HS-5 (cell line): ENCODE measurements at regions not wholly inside any gene's neighbourhood (a gene's known extent, or its start where the extent isn't known, plus 50 kb on each side); places are given as distances from the start of the nearest gene placed in this dataset.
A peak's percentile ranks its signal among the peaks of the same experiment; 100 is the strongest.

Experiments used
- DNase-seq: peaks from one replicate; pipeline ENCODE4 v3.0.0-alpha.2; 2012; ENCODE audit warnings: low read depth

DNA sequence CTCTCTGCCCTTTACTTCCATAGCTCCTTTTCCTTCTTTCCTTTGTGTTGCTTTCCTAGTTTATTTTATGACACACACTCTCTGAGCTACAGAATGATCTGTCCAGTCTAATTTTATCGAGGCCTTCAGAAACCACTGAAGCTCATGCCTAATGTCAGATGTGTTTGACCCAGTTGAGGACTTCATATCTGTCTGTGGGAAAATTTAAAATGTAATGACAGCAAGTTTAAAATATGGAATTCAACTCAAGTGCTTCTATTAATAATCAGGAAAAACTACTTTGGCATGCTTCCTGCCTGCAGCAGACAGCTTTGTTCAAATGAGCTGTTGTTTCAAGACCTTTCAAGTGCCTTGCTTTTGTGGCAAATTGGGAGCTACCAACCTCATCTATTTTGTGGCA lies 261.8 kb upstream of the MTNR1B start:
- no peak for DNase-seq

DNA sequence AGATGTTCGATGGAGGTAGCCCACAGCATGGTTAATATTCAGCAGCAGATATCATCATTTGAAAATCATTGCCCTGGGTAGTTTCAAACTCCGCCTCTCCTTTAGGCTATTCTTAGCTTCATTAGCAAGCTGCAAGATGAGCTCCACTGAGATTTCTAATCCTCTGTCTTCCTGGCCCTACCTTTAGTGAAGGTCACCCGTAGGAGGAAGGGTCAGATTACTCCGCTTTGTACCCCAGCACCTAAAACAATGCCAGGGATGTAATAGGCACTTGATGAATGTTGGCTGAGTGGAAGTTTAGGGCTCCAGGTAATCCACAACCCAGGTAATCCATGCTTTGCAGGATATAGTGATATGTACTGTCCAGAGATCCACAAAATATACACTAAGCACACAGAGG lies 260.1 kb upstream of the MTNR1B start:
- DNase-seq, result no peak

DNA sequence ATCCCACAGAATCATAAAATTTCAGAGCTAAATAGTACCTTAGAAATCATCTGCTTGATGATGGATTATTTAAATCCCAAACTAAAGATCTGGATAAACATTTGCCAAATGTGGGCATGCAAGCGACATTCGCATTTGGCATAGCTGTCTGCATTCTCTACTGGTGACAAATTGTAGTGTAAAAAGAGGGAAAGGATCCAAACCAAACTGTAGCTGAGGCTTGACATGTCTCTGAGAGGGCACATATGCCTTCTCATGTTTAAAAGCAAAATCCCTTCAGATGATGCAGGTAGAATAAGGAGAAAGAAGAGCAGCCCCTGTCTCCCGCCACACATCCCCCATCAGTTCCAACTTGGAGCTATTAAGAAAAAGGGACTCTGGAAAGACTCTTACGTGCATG lies 257.5 kb upstream of the MTNR1B start:
- DNase-seq, result no peak

DNA sequence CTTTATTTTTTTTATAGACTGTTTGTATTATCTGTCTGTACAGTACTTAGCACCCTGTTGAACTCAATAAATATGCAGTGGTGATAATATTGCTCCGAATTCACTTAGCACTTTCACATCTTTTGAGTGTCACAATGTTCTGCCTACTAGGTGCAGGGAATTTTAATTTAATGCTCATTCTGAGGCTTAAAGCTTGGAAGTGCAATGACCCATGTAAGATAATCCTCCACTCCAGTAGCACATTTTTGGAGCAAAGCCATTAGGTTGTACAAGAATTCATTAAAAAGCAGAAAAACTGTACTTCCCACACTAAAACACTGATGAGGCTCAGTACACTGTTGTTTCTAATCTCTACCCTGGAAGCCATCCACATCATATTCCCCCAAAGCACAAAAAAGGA lies 255.3 kb upstream of the MTNR1B start:
- no peak for DNase-seq

DNA sequence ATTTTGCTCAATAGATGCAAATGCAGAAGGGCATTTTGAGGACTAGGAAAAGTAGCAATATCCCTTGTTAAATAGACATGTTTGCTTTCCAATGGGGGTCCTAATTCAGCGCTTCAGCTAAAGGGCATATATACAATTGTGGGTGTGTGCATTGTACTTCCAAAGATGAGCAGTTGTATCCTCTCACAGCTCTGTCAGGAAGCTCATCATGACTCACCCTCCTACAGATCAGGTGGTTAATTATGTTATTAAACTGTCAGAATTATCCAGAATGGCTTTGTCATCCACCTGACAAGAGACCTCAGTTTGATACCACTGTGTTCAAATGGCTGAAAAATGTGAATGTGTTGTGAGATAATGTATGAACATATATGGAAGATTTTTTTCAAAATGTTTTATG lies 252.2 kb upstream of the MTNR1B start:
- DNase-seq, result no peak

DNA sequence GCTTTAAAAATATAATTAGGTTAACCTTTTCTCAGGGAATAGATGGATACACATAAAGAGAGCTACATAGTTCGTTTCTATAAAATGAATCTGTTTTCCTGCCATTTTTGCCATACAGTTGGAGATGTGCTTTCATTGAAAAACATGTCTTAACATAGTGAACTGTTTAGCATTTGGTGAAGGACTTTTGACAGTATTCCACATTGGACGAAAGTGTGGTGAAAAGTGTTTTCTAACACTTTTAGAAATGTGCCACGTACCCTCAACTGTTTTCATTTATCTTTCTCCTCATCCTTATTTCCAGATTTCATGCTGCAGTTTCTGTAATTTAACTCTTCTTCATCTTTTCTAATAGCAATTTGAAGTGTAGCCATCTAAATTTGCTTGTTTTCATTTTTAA lies 249.1 kb upstream of the MTNR1B start:
- DNase-seq, result no peak

DNA sequence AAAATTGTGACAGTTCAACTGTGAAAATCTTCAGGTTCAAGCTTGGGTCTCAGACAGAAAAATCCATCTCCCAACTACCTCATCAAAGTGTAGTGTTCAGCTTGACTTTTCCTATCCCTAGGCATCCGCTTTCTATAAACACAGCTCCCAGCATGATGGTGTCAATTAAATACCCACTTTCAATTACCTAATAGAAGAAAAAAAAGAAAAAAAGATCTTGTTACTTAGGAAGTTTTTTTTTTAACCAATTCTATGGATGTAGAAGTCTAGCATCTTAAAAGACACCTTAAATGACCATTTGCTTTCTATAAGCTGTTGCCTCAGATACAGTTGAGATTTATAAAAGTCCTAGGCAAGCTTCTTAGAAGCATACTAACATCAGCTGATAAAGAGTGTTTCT lies 244.1 kb upstream of the MTNR1B start:
- DNase-seq, result no peak

DNA sequence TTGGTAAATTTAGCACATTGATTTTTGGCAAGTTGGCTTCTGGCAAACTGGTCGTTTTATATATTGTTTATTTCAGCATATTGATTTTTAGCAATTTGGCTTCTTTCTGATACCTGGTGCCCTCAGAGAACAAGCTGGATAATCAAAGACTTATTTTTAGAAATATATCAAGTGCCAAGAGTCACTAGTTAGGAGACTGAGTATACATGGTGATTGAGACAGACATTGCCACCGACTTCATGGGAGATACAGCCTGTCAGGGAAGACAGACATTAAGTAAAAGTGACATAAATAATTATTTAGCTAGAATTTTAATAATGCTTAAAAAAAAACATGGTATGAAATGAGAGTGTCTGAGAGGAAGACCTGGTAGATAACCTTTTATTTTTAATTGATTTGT lies 242.3 kb upstream of the MTNR1B start:
- no peak for DNase-seq

DNA sequence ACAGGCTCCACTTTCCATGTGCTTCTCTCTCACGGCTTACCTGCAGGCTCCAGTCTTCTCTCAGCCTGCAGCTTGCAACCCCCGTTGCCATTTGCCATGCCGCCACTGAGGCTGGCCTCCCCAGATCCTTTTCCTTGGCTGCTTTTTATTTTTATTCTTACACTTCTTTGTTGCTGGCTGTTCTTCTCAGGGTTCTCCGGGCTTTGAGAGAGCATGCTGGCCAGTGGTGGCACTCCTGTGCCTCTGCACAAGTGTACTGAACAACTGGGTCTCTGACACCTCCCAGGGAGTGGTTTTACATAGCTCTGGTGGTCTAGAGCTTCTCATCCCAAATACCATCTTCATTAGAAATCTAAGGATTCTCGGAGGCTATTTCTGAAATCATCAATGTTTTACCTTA lies 241.7 kb upstream of the MTNR1B start:
- no peak for DNase-seq

DNA sequence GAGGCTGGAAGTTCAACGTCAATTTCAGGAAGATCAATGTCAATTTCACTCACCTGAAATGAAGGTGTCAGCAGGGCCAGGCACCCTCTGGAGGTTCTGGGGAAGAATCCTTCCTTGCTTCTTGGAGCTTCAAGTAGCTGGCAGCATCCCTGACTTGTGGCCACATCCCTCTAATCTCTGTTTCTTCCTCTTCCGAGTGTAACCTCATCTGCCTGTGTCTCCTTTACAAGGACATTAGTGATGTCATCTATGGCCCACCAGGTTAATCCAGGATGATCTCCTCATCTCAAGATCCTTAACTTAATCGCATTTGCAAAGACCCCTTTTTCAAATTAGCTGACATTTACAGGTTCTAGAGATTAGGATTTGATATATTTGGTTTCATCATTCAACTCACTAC lies 240.8 kb upstream of the MTNR1B start:
- no peak for DNase-seq

DNA sequence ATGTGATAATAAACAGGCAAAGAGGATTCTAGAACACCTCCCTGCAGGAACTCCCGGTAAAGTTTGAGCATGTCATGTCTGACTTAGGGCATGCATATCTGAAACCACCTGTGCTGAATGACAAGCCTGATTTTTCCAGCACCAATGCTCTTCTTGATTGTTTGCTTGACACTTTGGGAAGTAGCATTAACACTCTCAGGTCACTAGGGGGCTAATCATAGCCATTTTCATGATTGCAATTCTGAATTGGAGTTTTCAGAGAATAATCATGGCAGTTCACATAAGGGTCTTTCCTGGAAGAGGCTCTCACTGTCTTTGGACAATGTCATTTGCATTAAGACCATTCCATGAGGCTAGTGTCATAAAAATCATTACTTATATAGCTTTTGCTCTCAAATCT lies 234.4 kb upstream of the MTNR1B start:
- DNase-seq, result no peak

DNA sequence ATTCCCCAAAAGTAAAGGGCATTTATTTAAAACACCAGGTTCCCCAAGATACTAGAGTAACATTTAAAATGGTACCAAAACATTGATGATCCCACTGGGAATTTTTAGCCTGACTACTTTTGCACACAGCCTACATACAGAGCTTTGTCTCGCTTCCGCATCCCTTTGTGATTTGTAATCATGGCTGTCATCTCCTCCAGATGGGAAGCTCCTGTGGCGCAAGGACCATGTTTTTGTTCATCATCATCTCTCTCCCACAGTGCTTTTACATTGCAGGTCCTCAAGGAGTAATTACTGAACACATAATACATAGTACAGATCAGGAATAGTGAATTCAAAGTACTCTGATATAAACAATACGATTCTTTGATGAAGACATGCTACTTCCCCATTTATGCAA lies 231.2 kb upstream of the MTNR1B start:
- peak; percentile 13 for DNase-seq

DNA sequence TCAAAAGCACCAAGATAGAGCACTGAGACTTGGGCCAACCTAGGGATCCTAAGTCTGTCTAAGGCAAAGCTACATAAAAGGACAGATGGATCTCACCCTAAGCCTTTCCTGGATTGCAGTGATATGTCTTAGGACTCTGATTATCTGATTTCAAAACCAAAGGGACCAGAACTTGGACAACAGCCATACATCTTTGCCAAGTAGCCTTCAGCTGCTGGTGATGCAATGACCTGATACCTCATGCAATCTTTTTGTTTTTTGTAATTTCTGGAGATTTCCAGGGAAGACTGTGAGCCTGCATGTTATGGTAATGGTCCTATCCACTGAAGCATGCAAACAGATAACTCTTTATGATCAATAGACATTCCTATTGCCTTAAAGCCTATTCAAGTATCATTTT lies 230.4 kb upstream of the MTNR1B start:
- DNase-seq, result peak; percentile 28

DNA sequence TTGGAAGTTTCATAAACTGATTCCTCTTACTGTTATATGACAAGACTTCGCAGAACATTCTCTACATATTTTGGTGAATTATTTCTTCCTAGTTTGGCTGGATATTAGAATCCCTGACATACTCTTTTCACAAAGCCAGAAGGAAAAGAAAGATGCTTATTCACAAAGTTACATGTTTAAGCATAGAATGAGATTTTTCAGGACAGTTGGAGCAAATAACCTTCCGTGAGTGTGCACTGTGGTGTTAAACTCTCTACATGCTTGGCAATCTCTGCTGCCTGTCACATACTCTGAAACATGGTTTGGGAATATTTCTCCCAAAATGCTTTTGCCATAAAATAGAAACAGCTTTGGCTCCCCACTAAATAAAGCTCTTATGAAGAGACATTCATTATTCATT lies 230.0 kb upstream of the MTNR1B start:
- no peak for DNase-seq

DNA sequence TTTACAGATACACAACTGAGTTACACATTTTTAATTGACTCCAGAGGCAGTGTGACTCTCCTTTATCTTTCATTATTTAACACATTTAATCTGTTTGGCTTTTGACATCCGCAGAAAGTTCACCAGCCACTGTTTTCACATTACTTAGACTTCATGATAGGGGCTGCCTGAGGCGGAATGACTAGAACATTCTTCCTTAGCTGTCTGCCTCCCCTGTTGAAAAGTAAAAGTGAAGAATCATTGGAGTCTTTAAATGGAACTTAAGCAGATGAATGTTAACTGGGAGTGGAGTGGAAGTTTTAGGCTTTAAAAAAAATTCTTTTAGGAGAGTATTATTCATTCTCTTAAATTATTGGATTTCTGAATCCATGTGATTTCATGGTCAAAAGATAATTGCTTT lies 229.2 kb upstream of the MTNR1B start:
- DNase-seq, result no peak

DNA sequence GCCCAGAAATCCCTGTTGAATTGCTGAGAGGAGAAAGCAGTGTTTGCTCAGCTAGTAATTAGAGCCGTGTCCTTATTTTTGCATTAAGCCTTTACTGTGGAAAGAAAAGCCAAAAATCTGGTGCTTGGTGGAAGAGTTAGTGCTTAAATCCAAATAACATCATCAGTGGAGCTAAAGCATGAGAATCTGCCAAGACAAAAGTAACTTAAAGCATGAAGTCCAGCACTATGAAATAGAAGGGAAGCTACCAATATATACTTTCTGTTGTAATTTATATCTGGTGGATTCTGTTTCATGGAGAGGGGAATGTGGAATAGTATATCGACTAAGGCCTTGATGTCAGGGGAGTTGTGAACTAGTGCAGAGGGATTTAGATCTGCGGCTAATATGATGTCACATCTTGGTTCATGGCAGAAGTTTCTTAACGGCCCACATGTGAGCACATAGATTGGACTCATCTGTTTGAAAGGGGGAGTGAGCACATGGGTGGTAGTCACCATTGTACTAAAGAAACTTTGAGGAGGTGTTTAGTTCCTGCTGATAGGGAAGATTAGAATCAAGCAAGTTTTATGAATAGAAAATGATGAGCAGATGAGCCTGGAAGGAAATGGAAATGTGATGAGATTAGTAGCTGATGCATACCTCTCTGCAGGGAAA lies 224.4 kb upstream of the MTNR1B start:
- no peak for DNase-seq

DNA sequence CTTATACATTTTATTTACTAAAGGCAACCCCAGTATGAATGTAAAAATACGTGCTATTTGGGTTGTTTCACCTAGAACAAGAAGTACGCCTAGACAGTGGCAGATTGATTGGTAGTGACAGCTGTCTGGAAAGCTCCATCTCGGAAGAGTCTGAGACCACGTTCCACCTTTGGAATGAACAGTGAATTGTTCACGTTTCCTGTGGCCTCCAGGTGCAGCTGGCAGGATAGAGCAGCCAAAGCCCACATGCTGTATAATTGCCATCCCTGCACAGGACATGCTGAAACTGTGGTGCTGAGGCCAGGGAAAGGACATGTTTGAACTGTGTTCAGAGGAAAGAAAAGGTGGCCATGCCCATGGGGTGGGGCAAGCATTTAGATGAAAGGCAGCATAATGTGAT lies 218.7 kb upstream of the MTNR1B start:
- DNase-seq, result no peak

DNA sequence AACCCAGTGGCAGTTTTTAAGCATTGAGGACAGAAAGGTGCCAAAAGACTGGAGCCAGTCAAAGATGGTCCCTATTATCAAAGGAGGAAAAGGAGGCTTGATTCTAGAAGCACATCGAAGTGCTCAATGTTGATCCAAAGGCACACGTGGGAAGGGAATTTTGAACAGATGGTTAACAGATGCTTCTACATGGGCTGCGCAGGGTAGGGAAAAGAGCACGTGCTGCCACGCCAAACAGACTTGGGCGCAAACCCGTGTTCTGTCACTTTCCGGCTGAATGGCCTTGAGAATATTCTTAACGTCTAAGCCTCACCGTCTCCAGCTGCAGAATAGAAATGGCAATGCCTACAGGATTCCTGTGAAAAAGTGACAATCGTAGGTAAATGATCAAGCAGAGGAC lies 217.9 kb upstream of the MTNR1B start:
- DNase-seq, result no peak

DNA sequence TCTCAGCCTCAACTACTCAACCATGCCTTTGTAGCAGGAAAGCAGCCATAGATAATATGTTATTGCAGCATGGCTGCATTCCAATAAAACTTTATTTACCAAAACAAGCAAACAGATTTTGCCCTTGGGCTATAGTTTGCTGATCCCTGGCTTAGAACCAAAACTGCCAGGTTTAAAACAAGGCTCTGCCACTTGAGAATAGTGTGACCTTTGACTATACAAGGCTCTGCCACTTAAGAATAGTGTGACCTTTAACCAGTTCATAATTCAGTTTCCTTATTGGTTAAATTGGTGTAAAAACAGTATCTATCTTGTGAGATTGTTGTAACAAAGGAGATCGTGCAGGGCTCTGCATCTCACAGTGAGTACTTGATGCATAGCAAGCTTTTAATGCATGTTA lies 217.3 kb upstream of the MTNR1B start:
- no peak for DNase-seq

DNA sequence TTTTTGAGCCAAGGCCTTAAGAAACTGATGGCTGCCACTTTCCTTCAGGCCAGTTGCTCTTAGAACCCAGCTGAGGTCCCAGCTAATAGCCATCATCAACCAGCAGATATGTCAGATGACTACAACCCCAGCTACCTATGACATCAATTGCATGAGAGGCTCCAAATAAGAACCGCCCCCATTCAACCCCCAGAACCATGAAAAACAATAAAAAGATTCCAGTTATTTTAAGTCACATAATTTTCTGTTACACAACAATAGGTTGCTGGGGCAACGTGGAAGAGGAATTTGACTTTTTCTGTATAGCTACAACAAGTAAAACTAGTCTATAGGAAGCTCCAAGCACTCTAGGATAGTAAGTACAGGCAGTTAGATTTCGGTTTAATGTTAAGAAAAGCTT lies 216.3 kb upstream of the MTNR1B start:
- no peak for DNase-seq

DNA sequence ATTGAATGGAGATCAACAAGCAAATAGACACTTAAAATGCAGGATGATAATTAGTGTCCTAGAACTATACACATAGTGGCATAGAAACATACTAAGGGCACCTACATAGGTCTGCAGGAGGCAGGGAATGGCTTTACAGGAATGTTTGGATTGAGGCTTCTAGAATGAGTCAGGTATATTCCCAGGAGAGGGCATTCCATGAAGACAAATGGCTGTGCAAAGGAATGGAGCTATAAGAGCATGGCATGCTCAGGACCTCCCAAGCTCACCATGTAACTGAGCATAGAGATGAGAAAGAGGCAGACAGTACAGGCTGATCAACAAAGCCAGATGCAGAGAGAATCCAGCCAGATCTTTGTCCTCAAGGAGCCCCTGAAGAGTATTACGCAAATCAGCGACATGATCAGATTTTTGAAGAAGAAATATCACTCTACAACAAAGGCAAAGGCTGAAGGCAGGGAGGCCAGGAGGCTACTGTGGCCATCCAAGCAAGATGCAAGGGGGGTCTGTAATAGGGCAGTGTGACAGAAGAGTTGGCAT lies 211.1 kb upstream of the MTNR1B start:
- DNase-seq, result no peak

DNA sequence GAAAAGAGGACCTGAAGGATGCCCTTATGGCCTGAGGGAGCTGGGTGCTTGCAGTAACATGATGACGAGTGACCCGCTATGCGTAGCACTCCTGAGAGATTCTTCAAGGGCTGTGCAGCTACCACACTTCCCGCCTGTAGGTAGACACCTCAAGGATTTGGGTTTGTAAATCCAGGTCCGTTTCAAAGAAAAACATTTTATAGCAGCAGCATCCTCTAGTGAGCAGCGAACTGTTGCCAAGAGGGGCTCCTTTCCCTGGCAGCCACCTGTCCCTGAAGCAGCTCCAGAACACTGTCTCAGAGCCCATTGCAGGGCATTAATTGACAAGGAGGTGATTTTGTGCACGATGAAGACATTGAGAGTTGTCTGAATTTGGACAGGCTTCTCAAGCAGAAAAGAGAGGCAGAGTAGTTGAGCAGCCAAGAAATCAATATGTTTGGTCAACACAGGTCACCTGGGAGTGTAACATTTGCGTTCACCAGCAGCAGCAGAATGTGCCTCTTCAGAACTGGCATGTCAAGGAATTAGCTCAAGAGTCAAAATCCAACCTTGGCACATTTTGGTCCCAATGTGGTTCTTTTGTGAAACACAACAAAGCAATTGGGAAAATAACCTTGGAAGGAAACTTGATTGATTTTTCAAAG lies 209.8 kb upstream of the MTNR1B start:
- no peak for DNase-seq

DNA sequence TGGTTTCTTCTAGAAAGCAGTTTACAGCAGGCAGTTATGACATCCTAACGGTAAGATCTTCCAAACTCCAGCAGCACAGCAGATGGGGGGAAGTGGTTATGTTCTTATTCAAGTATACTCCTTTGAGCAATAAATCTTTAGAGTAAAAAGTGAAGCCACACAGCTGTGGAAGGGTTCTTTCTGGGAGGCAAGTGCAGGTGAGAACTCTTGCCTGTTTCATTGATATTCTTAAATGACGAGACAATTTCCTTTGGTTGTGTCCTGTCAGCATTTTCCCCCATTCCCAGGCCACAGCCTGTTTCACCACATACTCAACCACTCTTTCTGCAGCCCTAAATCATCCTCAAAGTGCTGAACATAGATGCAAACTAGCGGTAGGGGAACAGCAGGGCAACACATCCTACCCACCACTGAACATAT lies 207.3 kb upstream of the MTNR1B start:
- no peak for DNase-seq

DNA sequence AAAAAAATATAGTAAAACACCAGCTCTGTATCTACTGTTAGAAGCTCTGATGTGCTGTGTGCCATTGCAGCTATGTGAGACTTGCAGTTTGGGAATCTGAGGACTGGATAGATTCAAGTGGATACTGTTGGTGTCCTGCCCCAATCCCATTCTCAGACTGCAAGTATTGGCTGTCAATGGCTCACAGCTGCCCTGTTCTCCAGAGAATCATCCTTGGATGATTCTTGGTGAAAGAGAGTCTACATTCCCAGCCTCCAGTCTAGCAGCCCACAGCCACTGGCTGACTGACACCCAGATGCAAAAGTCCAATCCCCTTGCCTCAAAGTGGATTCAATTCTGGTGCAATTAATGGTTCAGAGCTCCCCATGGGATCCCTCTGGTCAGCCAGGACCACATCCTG lies 206.1 kb upstream of the MTNR1B start:
- DNase-seq, result no peak
